GM06990 (cell line): ENCODE measurements at regions not wholly inside any gene's neighbourhood (a gene's known extent, or its start where the extent isn't known, plus 50 kb on each side); places are given as distances from the start of the nearest gene placed in this dataset.

Experiments used
- DNase-seq: peaks from one replicate; pipeline ENCODE4 v3.0.0-alpha.2; 2011; ENCODE audit not compliant: insufficient read length; ENCODE audit errors: extremely low read depth
- H3K27me3 ChIP-seq: replicated peaks from 2 replicates; pipeline ENCODE4 v1.6.0; 2011; ENCODE audit warnings: low read length; ENCODE audit not compliant: control insufficient read depth, insufficient read depth
- H3K36me3 ChIP-seq: 2 replicates; pipeline ENCODE4 v1.5.1; 2011; ENCODE audit warnings: low read length; ENCODE audit not compliant: control insufficient read depth, insufficient read depth
- H3K4me3 ChIP-seq: replicated peaks from 2 replicates; pipeline ENCODE4 v1.5.1; 2011; ENCODE audit warnings: low read depth, mild to moderate bottlenecking, control low read depth, low read length
- CTCF ChIP-seq: IDR thresholded peaks from 2 replicates; pipeline ENCODE4 v1.5.1; 2011; ENCODE audit warnings: low read length, control low read depth, mild to moderate bottlenecking, inconsistent platforms; ENCODE audit not compliant: insufficient read depth, poor library complexity, severe bottlenecking

- Histone ChIP-seq H3K4me3 (no peak overlapping the region), H3K36me3 (no peaks in the 10 kb centered on the region), H3K27me3 (no peaks in the 10 kb centered on the region)
- TF ChIP-seq CTCF, result no peak
- no peak for DNase-seq
These were observed 119.1 kb upstream of the NCAM1 start for GRCh38 chr11:112842151-112842550.

GRCh38 chr11:112844517-112844916 lies 116.7 kb upstream of the NCAM1 start:
- TF ChIP-seq CTCF, result no peak
- Histone ChIP-seq H3K4me3 (no peak overlapping the region), H3K36me3 (no peaks in the 10 kb centered on the region), H3K27me3 (no peaks in the 10 kb centered on the region; the same call in 1 of the 2 replicates)
- DNase-seq, result no peak

- Histone ChIP-seq H3K4me3 (no peak overlapping the region), H3K27me3 (no peaks in the 10 kb centered on the region; the same call in 1 of the 2 replicates), H3K36me3 (no peaks in the 10 kb centered on the region)
- no peak for TF ChIP-seq CTCF
- DNase-seq, result no peak
These were observed 113.7 kb upstream of the NCAM1 start for GRCh38 chr11:112847568-112847967.

- H3K27me3 ChIP-seq, result no peaks in the 10 kb centered on the region; the same call in 1 of the 2 replicates
- DNase-seq, result no peak
- TF ChIP-seq CTCF, result no peak
- H3K36me3 ChIP-seq, result no peaks in the 10 kb centered on the region
- no peak overlapping the region for H3K4me3 ChIP-seq
These were observed 108.9 kb upstream of the NCAM1 start for GRCh38 chr11:112852143-112852866.

- no peak for TF ChIP-seq CTCF
- Histone ChIP-seq H3K36me3 (no peaks in the 10 kb centered on the region), H3K27me3 (no peaks in the 10 kb centered on the region), H3K4me3 (no peak overlapping the region)
- no peak for DNase-seq
These were observed 105.1 kb upstream of the NCAM1 start for GRCh38 chr11:112856133-112856532.
